GM10266 (cell line): ENCODE measurements at regions not wholly inside any gene's neighbourhood (a gene's known extent, or its start where the extent isn't known, plus 50 kb on each side); places are given as distances from the start of the nearest gene placed in this dataset.

Experiments
- DNase-seq: peaks from one replicate; pipeline ENCODE4 v3.0.0; 2012; ENCODE audit errors: extremely low spot score
- CTCF ChIP-seq: IDR thresholded peaks from 2 replicates; pipeline ENCODE4 v1.5.1; 2012; ENCODE audit warnings: mild to moderate bottlenecking, low read depth; ENCODE audit not compliant: control insufficient read depth, insufficient read depth; ENCODE audit errors: missing control alignments

DNA sequence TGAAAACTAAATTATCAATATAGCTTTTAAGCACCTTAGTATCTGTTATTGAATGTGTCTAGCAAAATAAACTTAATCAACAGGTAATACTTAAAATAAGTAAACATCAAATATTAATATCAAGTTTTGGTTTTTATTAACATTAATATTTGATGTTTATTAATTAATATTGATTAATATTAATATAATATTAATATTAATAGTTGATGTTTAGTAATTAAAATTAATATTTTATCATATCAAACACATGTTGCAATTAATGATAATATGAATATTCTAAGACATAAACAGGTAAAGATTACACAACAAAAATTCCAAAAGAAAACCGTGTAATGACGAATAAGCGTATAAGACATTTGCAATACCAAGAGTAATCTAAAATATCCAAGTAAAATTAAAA lies 222.8 kb upstream of the PRR20A start:
- DNase-seq: no peak
- no peak for TF ChIP-seq CTCF

GRCh38 chr13:56923626-56924140 lies 217.0 kb upstream of the PRR20A start:
- no peak for TF ChIP-seq CTCF
- no peak for DNase-seq

- no peak for TF ChIP-seq CTCF
- no peak for DNase-seq
Measured at GRCh38 chr13:56924401-56924800, 216.3 kb upstream of the PRR20A start.

DNA sequence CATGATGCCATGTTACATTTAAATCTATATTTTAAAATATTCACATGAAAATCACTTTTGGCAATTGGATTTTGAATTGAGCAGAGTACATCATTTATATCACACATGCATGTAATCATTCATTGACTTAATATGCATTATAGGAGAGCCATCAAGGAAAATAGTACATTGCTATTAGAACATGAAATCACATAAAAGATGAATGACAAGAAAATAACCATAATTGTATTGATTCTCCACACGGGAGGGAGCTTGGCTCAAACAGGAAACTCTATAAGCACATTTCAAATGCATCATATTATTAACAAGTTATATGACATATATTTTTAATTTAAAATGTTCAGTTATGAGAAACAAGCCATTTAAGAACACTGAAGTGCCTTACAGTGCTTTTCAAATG lies 208.6 kb upstream of the PRR20A start:
- TF ChIP-seq CTCF: no peak
- no peak for DNase-seq

- no peak for TF ChIP-seq CTCF
- DNase-seq: no peak
Measured at GRCh38 chr13:56953965-56954364, 186.8 kb upstream of the PRR20A start.

DNA sequence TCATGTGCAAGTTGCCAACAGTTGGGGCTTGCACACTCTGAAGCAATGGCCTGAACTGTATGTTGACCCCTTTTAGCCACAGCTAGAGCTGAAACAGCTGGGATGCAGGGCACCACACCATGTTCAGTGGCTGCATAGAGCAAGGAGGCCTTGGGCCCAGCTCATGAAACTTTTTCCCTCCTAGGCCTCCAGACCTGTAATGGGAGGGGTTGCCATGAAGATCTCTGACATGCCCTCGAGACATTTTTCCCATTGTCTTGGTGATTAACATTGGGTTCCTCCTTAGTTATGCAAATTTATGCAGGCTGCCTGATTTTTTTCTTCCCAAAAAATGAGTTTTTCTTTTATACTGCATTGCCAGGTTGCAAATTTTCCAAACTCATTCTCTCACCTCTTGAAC lies 165.1 kb upstream of the PRR20A start:
- no peak for TF ChIP-seq CTCF

DNA sequence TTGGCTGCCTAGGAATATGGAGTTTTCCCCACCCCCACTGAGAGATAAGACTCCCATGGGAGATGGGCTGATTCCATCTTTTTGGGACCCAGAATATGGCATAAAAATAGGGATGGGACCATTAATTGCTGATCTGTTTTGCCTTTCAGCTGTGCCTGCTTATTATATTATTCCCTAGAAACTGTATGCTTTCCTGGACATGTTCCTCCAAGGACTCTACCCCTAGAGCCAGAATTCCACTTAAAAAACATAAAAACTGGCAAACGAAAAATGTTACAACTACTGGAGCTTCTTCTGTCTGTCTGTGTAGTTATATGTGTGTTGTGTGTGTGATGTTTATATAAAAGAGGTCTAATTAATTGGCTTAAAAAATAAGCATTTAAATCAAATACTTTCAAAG lies 159.9 kb upstream of the PRR20A start:
- DNase-seq: no peak
- TF ChIP-seq CTCF: no peak

More for the DNA sequence above, 165.1 kb upstream of the PRR20A start:
- no peak for DNase-seq
